ENCODE measurements at regions not wholly inside any gene's neighbourhood (a gene's known extent, or its start where the extent isn't known, plus 50 kb on each side); places are given as distances from the start of the nearest gene placed in this dataset.

GRCh38 chr5:152551061-152551460 is 146.0 kb upstream of the NMUR2 start:
- TF ChIP-seq EP300 (IDR thresholded peaks at IDR 0.05; ENCODE audit: low read depth) (no peak), POLR2A (IDR thresholded peaks at IDR 0.05) (no peak), CTCF (IDR thresholded peaks at IDR 0.05) (no peak), POLR2AphosphoS5 (IDR thresholded peaks at IDR 0.05) (no peak)
- no peak overlapping the region for H3K4me3 ChIP-seq
- intact Hi-C loops (cut with DNase I; ENCODE audit: low total_unique reads): no loop called here
- no peaks in the 10 kb centered on the region for H3K4me1 ChIP-seq
- no peak for DNase-seq
- H3K9me3 ChIP-seq: no peaks in the 10 kb centered on the region
- no peaks in the 10 kb centered on the region for H3K27me3 ChIP-seq
- in situ Hi-C loops (cut with MboI; ENCODE audit: low pct_ligation_motif_present in 1 of 4, low pct_unique_long_range_greater_than_20kb in 1 of 4, low sequenced_read_pairs in 3 of 4): loop anchor here (10.0 to 25.0 kb wide), 4 partner anchors 586 to 1414 kb away; no protein-coding TSS in a partner anchor
- no peaks in the 10 kb centered on the region for H3K36me3 ChIP-seq
- no peak overlapping the region for H3K27ac ChIP-seq

- intact Hi-C loops (cut with DNase I; ENCODE audit: low total_unique reads): no loop called here
- H3K4me1 ChIP-seq: no peaks in the 10 kb centered on the region
- no peaks in the 10 kb centered on the region for H3K36me3 ChIP-seq
- no peaks in the 10 kb centered on the region for H3K9me3 ChIP-seq
- in situ Hi-C loops (cut with MboI; ENCODE audit: low pct_ligation_motif_present in 1 of 4, low pct_unique_long_range_greater_than_20kb in 1 of 4, low sequenced_read_pairs in 3 of 4): loop anchor here (10.0 to 25.0 kb wide), 4 partner anchors 581 to 1408 kb away; no protein-coding TSS in a partner anchor
- no peak for DNase-seq
- no peak overlapping the region for H3K27ac ChIP-seq
- H3K4me3 ChIP-seq: no peak overlapping the region
- TF ChIP-seq EP300 (IDR thresholded peaks at IDR 0.05; ENCODE audit: low read depth) (no peak), POLR2AphosphoS5 (IDR thresholded peaks at IDR 0.05) (no peak), POLR2A (IDR thresholded peaks at IDR 0.05) (no peak), CTCF (IDR thresholded peaks at IDR 0.05) (no peak)
- WGBS, 2 donors (ENCODE audit: low coverage in 1 of 2): 28 to 31% methylated on average over 4 of the region's 4 CpGs
- H3K27me3 ChIP-seq: no peaks in the 10 kb centered on the region
Observed at GRCh38 chr5:152556784-152557183, 151.7 kb upstream of the NMUR2 start.

- 8 to 31% methylated on average over 2 to 6 of the region's 6 CpGs for WGBS, 2 donors (ENCODE audit: low coverage in 1 of 2)
- in situ Hi-C loops (cut with MboI; ENCODE audit: low pct_ligation_motif_present in 1 of 4, low pct_unique_long_range_greater_than_20kb in 1 of 4, low sequenced_read_pairs in 3 of 4) (loop anchor here in 2 of 4 donors (25.0 kb wide), 1 partner anchor 577 kb away; no protein-coding TSS in a partner anchor), intact Hi-C loops (cut with DNase I; ENCODE audit: low total_unique reads) (no loop called here)
- DNase-seq: peak; percentile 46
- no peaks in the 10 kb centered on the region for H3K27me3 ChIP-seq
- no peak overlapping the region for H3K4me3 ChIP-seq
- no peak for TF ChIP-seq EP300 (IDR thresholded peaks at IDR 0.05; ENCODE audit: low read depth)
- TF ChIP-seq POLR2A (IDR thresholded peaks at IDR 0.05): no peak
- peak; percentile 52 to 62 (median 58) for TF ChIP-seq CTCF (IDR thresholded peaks at IDR 0.05)
- no peak for TF ChIP-seq POLR2AphosphoS5 (IDR thresholded peaks at IDR 0.05)
- H3K4me1 ChIP-seq: no peaks in the 10 kb centered on the region
- H3K9me3 ChIP-seq: no peaks in the 10 kb centered on the region
- no peak overlapping the region for H3K27ac ChIP-seq
- no peaks in the 10 kb centered on the region for H3K36me3 ChIP-seq
Observed at GRCh38 chr5:152560512-152561137, 155.5 kb upstream of the NMUR2 start.

DNA sequence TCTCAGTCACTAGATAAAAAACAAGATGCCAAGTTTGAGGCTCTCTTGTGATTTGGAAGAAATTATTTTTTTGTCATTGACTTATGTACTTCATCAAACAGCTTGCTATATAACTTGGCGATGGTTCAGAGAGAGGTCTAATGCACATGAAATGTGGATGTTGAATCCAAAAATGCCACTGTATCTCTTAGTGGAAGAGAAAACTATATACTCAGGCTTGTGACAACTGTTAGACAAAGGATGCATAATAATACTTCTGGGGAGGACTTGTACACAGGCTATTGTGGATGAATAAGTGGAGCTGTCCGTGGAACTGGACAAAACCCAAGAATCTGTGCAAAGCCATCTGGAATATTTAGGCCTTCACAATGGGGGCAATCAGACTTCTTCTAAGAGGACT is 162.9 kb upstream of the NMUR2 start:
- no peaks in the 10 kb centered on the region for H3K27me3 ChIP-seq
- in situ Hi-C loops (cut with MboI; ENCODE audit: low pct_ligation_motif_present in 1 of 4, low pct_unique_long_range_greater_than_20kb in 1 of 4, low sequenced_read_pairs in 3 of 4): loop anchor here in 2 of 4 donors (25.0 kb wide), 1 partner anchor 569 kb away; no protein-coding TSS in a partner anchor

More for the DNA sequence above, 162.9 kb upstream of the NMUR2 start:
- WGBS, 2 donors (ENCODE audit: low coverage in 1 of 2): 66 to 78% methylated on average over 2 of the region's 2 CpGs
- no peak overlapping the region for H3K27ac ChIP-seq
- DNase-seq: no peak
- H3K36me3 ChIP-seq: no peaks in the 10 kb centered on the region
- intact Hi-C loops (cut with DNase I; ENCODE audit: low total_unique reads): no loop called here
- TF ChIP-seq POLR2AphosphoS5 (IDR thresholded peaks at IDR 0.05): no peak
- no peak for TF ChIP-seq CTCF (IDR thresholded peaks at IDR 0.05)
- TF ChIP-seq EP300 (IDR thresholded peaks at IDR 0.05; ENCODE audit: low read depth): no peak
- TF ChIP-seq POLR2A (IDR thresholded peaks at IDR 0.05): no peak
- no peak overlapping the region for H3K4me3 ChIP-seq
- no peaks in the 10 kb centered on the region for H3K9me3 ChIP-seq
- no peaks in the 10 kb centered on the region for H3K4me1 ChIP-seq
